Testis (tissue), 2 donors: ENCODE measurements at regions not wholly inside any gene's neighbourhood (a gene's known extent, or its start where the extent isn't known, plus 50 kb on each side); places are given as distances from the start of the nearest gene placed in this dataset.

Experiments used
- POLR2A ChIP-seq: fragments of 450-650 bp; IDR thresholded peaks from one replicate; pipeline ENCODE4 v1.6.1; 2017; ENCODE audit warnings: antibody characterized with exemption, mild to moderate bottlenecking, moderate library complexity
- TF ChIP-seq, protein P1 (sequence below), 3 experiments: fragments of 450-650 bp in 2 of 3; fragments of 200-600 bp in 1 of 3; sonication (generic) in 1 of 3; IDR thresholded peaks; one replicate each; pipeline ENCODE4 v1.5.1; 2016 to 2019; ENCODE audit warnings: antibody characterized with exemption in 3 of 3, mild to moderate bottlenecking in 2 of 3, moderate library complexity in 1 of 3

GRCh38 chr5:35470866-35471265 lies 146.8 kb upstream of the SPEF2 start:
- TF ChIP-seq, protein P1, sequence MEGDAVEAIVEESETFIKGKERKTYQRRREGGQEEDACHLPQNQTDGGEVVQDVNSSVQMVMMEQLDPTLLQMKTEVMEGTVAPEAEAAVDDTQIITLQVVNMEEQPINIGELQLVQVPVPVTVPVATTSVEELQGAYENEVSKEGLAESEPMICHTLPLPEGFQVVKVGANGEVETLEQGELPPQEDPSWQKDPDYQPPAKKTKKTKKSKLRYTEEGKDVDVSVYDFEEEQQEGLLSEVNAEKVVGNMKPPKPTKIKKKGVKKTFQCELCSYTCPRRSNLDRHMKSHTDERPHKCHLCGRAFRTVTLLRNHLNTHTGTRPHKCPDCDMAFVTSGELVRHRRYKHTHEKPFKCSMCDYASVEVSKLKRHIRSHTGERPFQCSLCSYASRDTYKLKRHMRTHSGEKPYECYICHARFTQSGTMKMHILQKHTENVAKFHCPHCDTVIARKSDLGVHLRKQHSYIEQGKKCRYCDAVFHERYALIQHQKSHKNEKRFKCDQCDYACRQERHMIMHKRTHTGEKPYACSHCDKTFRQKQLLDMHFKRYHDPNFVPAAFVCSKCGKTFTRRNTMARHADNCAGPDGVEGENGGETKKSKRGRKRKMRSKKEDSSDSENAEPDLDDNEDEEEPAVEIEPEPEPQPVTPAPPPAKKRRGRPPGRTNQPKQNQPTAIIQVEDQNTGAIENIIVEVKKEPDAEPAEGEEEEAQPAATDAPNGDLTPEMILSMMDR (IDR thresholded peaks at IDR 0.05) = no peak
- TF ChIP-seq POLR2A = no peak
